C4-2B (cell line): ENCODE measurements at regions not wholly inside any gene's neighbourhood (a gene's known extent, or its start where the extent isn't known, plus 50 kb on each side); places are given as distances from the start of the nearest gene placed in this dataset.

Experiments
- CTCF ChIP-seq: fragments of 450-650 bp; conservative IDR thresholded peaks from 2 replicates; pipeline ENCODE4 v1.5.1; 2017; ENCODE audit warnings: mild to moderate bottlenecking
- ZFX ChIP-seq: fragments of 450-650 bp; IDR thresholded peaks from 2 replicates; pipeline ENCODE4 v1.6.1; 2017

- no peak for TF ChIP-seq CTCF
- no peak for TF ChIP-seq ZFX
Measured at GRCh38 chr17:13409455-13409854, 192.3 kb downstream of the HS3ST3A1 start.
